Activated B cell treated with CpG ODN at 0.5 μM for 24 hours (primary cell): ENCODE measurements at regions not wholly inside any gene's neighbourhood (a gene's known extent, or its start where the extent isn't known, plus 50 kb on each side); places are given as distances from the start of the nearest gene placed in this dataset.

ENCODE experiments used
- ATAC-seq: fragments of 200-7000 bp; cut with Tn5 transposase; one replicate; pipeline ENCODE4 v1.10.0; 2021; ENCODE audit warnings: low read depth, mild to moderate bottlenecking, moderate library complexity
- CTCF ChIA-PET: fragments of 350-600 bp; sonication (Branson Sonifier 250); formaldehyde crosslinking; loops from one replicate; lab custom pipeline; 2021; ENCODE audit warnings: antibody characterized with exemption; lab: Charles Lee
- POLR2A ChIA-PET: fragments of 350-600 bp; sonication (Branson Sonifier 250); formaldehyde crosslinking; loops from one replicate; lab custom pipeline; 2021; ENCODE audit warnings: antibody characterized with exemption; lab: Charles Lee
- DNase-seq: peaks from one replicate; pipeline ENCODE4 v3.0.0; 2022
- H3K27ac Mint-ChIP-seq: one replicate; pipeline ENCODE4 v1.8.0; 2020; ENCODE audit warnings: mixed read lengths
- H3K27me3 Mint-ChIP-seq: one replicate; pipeline ENCODE4 v1.8.0; 2021; ENCODE audit warnings: mixed read lengths
- H3K36me3 Mint-ChIP-seq: one replicate; pipeline ENCODE4 v1.8.0; 2021; ENCODE audit warnings: low read depth, mixed read lengths
- H3K4me1 Mint-ChIP-seq: one replicate; pipeline ENCODE4 v1.8.0; 2021; ENCODE audit warnings: mixed read lengths
- H3K4me3 Mint-ChIP-seq: one replicate; pipeline ENCODE4 v1.8.0; 2020; ENCODE audit warnings: mild to moderate bottlenecking, mixed read lengths
- H3K9me3 Mint-ChIP-seq: one replicate; pipeline ENCODE4 v1.8.0; 2020; ENCODE audit warnings: mixed read lengths
- intact Hi-C: fragments of 100-400 bp; cut with micrococcal nuclease; formaldehyde crosslinking; loops from one replicate; pipeline ENCODE4 v1.15.1; 2024
- TF ChIP-seq, protein P1 (sequence below): fragments of 200-600 bp; IDR thresholded peaks from one replicate; pipeline ENCODE4 v1.8.0; 2022; ENCODE audit warnings: antibody characterized with exemption, mild to moderate bottlenecking

DNA sequence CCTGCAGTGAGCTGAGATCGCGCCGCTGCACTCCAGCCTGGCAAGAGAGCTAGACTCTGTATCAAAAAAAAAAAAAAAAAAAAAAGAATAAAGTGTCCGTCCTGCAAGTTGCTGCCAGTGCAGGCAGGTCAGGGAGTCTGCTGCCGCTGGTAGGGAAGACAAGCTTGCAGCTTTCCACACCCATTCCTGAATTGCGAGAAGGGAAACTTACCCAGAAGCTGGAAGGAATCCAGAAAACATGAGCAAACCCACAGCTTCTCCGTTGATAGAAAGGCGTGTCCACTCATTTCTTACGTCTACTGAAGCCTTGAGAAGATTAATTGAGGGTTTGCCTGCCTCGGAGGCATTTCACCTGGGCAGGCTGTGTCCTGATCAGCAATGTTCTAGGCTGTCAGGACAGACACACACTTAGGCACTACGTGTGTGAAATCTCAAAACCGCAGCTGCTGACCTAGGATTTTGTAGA, 61.6 kb upstream of the DSP start:
- ChIA-PET CTCF (no interaction called here), POLR2A (no interaction called here)
- Mint-ChIP-seq H3K27ac (no peak overlapping the region), H3K36me3 (no peaks in the 10 kb centered on the region), H3K4me1 (no peaks in the 10 kb centered on the region), H3K27me3 (no peaks in the 10 kb centered on the region), H3K4me3 (no peak overlapping the region), H3K9me3 (no peaks in the 10 kb centered on the region)
- TF ChIP-seq, protein P1, sequence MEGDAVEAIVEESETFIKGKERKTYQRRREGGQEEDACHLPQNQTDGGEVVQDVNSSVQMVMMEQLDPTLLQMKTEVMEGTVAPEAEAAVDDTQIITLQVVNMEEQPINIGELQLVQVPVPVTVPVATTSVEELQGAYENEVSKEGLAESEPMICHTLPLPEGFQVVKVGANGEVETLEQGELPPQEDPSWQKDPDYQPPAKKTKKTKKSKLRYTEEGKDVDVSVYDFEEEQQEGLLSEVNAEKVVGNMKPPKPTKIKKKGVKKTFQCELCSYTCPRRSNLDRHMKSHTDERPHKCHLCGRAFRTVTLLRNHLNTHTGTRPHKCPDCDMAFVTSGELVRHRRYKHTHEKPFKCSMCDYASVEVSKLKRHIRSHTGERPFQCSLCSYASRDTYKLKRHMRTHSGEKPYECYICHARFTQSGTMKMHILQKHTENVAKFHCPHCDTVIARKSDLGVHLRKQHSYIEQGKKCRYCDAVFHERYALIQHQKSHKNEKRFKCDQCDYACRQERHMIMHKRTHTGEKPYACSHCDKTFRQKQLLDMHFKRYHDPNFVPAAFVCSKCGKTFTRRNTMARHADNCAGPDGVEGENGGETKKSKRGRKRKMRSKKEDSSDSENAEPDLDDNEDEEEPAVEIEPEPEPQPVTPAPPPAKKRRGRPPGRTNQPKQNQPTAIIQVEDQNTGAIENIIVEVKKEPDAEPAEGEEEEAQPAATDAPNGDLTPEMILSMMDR = no peak
- intact Hi-C loops = no loop called here
- ATAC-seq = no peak
- no peak for DNase-seq

DNA sequence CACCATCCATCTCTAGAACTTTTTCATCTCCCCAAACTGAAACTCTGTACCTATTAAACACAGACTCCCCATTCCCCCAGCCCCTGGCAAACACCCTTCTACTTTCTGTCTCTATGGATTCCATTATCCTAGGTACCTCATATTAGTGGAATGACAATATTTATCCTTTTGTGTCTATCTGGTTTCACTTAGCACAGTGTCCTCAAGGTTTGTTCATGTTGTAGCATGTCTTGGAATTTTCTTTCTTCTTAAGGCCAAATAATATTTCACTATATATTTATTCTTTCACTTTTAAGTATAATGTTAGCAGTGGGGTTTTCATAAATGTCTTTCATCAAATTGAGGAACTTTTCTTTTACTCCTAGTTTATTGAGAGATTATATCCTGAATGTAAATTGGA, 56.8 kb upstream of the DSP start:
- H3K9me3 Mint-ChIP-seq = no peaks in the 10 kb centered on the region
- CTCF ChIA-PET = no interaction called here
- intact Hi-C loops = no loop called here
- no peaks in the 10 kb centered on the region for H3K36me3 Mint-ChIP-seq
- no peak overlapping the region for H3K4me3 Mint-ChIP-seq
- POLR2A ChIA-PET = no interaction called here
- ATAC-seq (no peak), DNase-seq (no peak)
- H3K4me1 Mint-ChIP-seq = no peaks in the 10 kb centered on the region
- peaks cover 7% of the 10 kb centered on the region for H3K27me3 Mint-ChIP-seq
- TF ChIP-seq, protein P1 = no peak
- H3K27ac Mint-ChIP-seq = no peak overlapping the region

DNA sequence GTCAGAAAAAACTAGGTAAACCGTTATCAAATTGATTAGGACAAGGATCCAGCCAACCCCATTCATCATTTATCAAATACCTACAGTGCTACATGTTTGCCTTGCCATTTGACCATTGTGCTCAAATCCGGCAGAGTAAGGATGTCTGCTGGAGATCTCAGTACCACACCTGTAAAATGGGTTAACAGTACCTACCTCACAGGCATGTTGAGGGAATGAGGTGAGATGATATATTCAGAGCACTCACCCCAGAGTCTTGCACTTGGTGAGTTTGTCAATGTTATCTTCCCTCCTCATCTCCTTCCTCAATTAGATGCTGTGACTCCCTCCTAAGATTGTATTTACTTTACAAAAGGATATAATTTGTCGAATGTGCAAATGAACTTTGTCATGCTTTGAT, 54.5 kb upstream of the DSP start:
- Mint-ChIP-seq H3K36me3 (no peaks in the 10 kb centered on the region), H3K4me3 (no peak overlapping the region), H3K27me3 (peaks cover 10% of the 10 kb centered on the region), H3K27ac (no peak overlapping the region), H3K4me1 (no peaks in the 10 kb centered on the region), H3K9me3 (no peaks in the 10 kb centered on the region)
- DNase-seq = no peak
- ATAC-seq = no peak
- intact Hi-C loops = no loop called here
- ChIA-PET POLR2A (no interaction called here), CTCF (no interaction called here)
- TF ChIP-seq, protein P1 = no peak

DNA sequence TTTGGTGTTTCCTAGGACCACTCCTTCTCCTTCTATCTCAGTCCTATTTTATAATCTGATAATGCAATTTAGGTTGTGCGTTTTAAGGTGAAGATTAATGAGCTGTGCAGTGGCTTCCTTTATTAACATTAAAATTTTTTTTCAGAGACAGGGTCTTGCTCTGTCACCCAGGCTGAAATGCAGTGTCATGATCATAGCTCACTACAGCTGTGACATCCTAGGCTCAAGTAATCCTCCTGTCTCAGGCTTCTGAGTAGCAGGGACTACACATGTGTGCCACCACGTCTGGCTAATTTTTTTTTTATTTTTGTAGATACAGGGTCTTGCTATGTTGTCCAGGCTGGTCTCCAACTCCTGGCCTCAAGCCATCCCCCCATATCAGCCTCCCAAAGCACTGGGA, 53.0 kb upstream of the DSP start:
- Mint-ChIP-seq H3K36me3 (no peaks in the 10 kb centered on the region), H3K4me3 (no peak overlapping the region), H3K9me3 (no peaks in the 10 kb centered on the region), H3K27ac (no peak overlapping the region), H3K4me1 (no peaks in the 10 kb centered on the region), H3K27me3 (peaks cover 20% of the 10 kb centered on the region)
- ATAC-seq (no peak), DNase-seq (no peak)
- ChIA-PET CTCF (interaction anchor here (0.7 kb wide), 1 partner anchor 813 kb away, joined by 3 read pairs; no protein-coding TSS in a partner anchor), POLR2A (no interaction called here)
- intact Hi-C loops = no loop called here
- TF ChIP-seq, protein P1 = no peak

DNA sequence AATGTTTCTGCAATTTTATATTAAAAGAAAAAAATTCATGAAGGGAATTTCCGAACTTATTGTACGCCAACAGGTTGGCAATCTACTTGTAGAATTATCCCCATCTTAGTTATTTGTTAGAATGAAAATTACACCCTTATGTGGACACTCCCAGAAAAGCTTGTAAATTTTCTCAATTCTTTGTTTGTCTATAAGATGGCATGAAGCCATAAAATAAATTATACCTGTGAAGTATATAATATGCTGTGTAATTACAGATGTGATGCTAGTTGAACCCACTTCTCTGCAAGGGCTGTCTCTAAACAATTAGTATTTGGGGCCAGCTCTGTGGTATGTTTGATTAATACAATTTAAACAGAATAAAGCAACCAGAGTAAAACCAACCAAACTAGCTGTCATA, 52.1 kb upstream of the DSP start:
- CTCF ChIA-PET = no interaction called here

More for the DNA sequence above, 52.1 kb upstream of the DSP start:
- H3K27ac Mint-ChIP-seq = no peak overlapping the region
- H3K4me3 Mint-ChIP-seq = no peak overlapping the region
- intact Hi-C loops = no loop called here
- TF ChIP-seq, protein P1 = no peak
- no peaks in the 10 kb centered on the region for H3K36me3 Mint-ChIP-seq
- H3K9me3 Mint-ChIP-seq = no peaks in the 10 kb centered on the region
- POLR2A ChIA-PET = no interaction called here
- no peak for DNase-seq
- H3K4me1 Mint-ChIP-seq = no peaks in the 10 kb centered on the region
- H3K27me3 Mint-ChIP-seq = peaks cover 25% of the 10 kb centered on the region
- ATAC-seq = no peak
